GM23338 (cell line): ENCODE measurements at regions not wholly inside any gene's neighbourhood (a gene's known extent, or its start where the extent isn't known, plus 50 kb on each side); places are given as distances from the start of the nearest gene placed in this dataset.

Source experiments
- ATAC-seq: fragments of 200-7000 bp; cut with Tn5 transposase; 3 replicates; pipeline ENCODE4 v1.9.1; 2020
- DNase-seq: peaks from one replicate; pipeline ENCODE4 v3.0.0-alpha.2; 2015; ENCODE audit warnings: low spot score
- H2AFZ ChIP-seq: fragments of 200-600 bp; sonication (generic); 2 replicates; pipeline ENCODE4 v1.8.0; 2016; ENCODE audit warnings: antibody characterized with exemption, mild to moderate bottlenecking, moderate library complexity
- H3F3A ChIP-seq: fragments of 200-600 bp; sonication (generic); replicated peaks from 2 replicates; pipeline ENCODE4 v1.8.0; 2017; ENCODE audit warnings: antibody characterized with exemption, mixed run types, low read depth
- H3K27ac ChIP-seq: fragments of 200-600 bp; sonication (generic); 2 replicates; pipeline ENCODE4 v1.6.1; 2016; ENCODE audit warnings: low read depth
- H3K27me3 ChIP-seq: fragments of 200-600 bp; sonication (generic); 2 replicates; pipeline ENCODE4 v1.8.0; 2016; ENCODE audit warnings: mild to moderate bottlenecking, mixed run types, moderate library complexity; ENCODE audit not compliant: insufficient read depth
- H3K36me3 ChIP-seq: fragments of 200-600 bp; sonication (generic); 2 replicates; pipeline ENCODE4 v1.8.0; 2016; ENCODE audit warnings: mild to moderate bottlenecking; ENCODE audit not compliant: insufficient read depth
- H3K4me1 ChIP-seq: fragments of 200-600 bp; sonication (generic); 2 replicates; pipeline ENCODE4 v1.8.0; 2016; ENCODE audit warnings: mild to moderate bottlenecking, moderate library complexity; ENCODE audit not compliant: insufficient read depth
- H3K4me2 ChIP-seq: fragments of 200-600 bp; sonication (generic); 2 replicates; pipeline ENCODE4 v1.7.1; 2017; ENCODE audit warnings: mixed run types
- H3K4me3 ChIP-seq: fragments of 200-600 bp; sonication (generic); 2 replicates; pipeline ENCODE4 v1.6.1; 2016; ENCODE audit warnings: mixed run types
- H3K79me2 ChIP-seq: fragments of 200-600 bp; sonication (generic); replicated peaks from 2 replicates; pipeline ENCODE4 v1.8.0; 2017; ENCODE audit warnings: mild to moderate bottlenecking; ENCODE audit not compliant: insufficient read depth
- H3K9me2 ChIP-seq: fragments of 200-600 bp; sonication (generic); 2 replicates; pipeline ENCODE4 v1.8.0; 2017; ENCODE audit not compliant: insufficient read depth
- H4K20me1 ChIP-seq: fragments of 200-600 bp; sonication (generic); replicated peaks from 2 replicates; pipeline ENCODE4 v1.8.0; 2017; ENCODE audit warnings: mild to moderate bottlenecking; ENCODE audit not compliant: insufficient read depth
- H3K27ac Mint-ChIP-seq: 2 replicates; pipeline ENCODE4 v1.8.0; 2020; ENCODE audit warnings: inconsistent platforms, mild to moderate bottlenecking, moderate library complexity, mixed read lengths
- H3K27me3 Mint-ChIP-seq: 3 replicates; pipeline ENCODE4 v1.8.0; 2022; ENCODE audit warnings: low read depth, mild to moderate bottlenecking, moderate library complexity, mixed read lengths, inconsistent platforms; ENCODE audit not compliant: insufficient read depth, poor library complexity
- H3K36me3 Mint-ChIP-seq: 3 replicates; pipeline ENCODE4 v1.8.0; 2021; ENCODE audit warnings: low read depth, mild to moderate bottlenecking, inconsistent platforms, moderate library complexity, mixed read lengths
- H3K4me1 Mint-ChIP-seq: 3 replicates; pipeline ENCODE4 v1.8.0; 2020; ENCODE audit warnings: mild to moderate bottlenecking, inconsistent platforms, mixed read lengths
- H3K4me3 Mint-ChIP-seq: 3 replicates; pipeline ENCODE4 v1.8.0; 2021; ENCODE audit warnings: moderate library complexity, mild to moderate bottlenecking, inconsistent platforms, mixed read lengths
- H3K9me3 Mint-ChIP-seq: 3 replicates; pipeline ENCODE4 v1.8.0; 2020; ENCODE audit warnings: moderate library complexity, mild to moderate bottlenecking, inconsistent platforms, mixed read lengths
- CREB1 ChIP-seq: fragments of 250-450 bp; sonication (Bioruptor Pico); IDR thresholded peaks from 2 replicates; pipeline ENCODE4 v1.5.0; 2020; ENCODE audit warnings: low read depth, mild to moderate bottlenecking, moderate library complexity
- ETS1 ChIP-seq: IDR thresholded peaks from 2 replicates; pipeline ENCODE4 v1.6.1; 2016; ENCODE audit warnings: antibody characterized with exemption
- EZH2 ChIP-seq: fragments of 200-600 bp; sonication (generic); IDR thresholded peaks from one replicate; pipeline ENCODE4 v1.8.0; 2017; ENCODE audit warnings: antibody characterized with exemption, mild to moderate bottlenecking, low read depth; ENCODE audit not compliant: unreplicated experiment
- JUNB ChIP-seq: IDR thresholded peaks from one replicate; pipeline ENCODE4 v1.6.1; 2016; ENCODE audit warnings: antibody characterized with exemption; ENCODE audit not compliant: unreplicated experiment
- POLR2AphosphoS5 ChIP-seq: IDR thresholded peaks from 2 replicates; pipeline ENCODE4 v1.6.1; 2016; ENCODE audit warnings: antibody characterized with exemption, low read depth
- REST ChIP-seq: IDR thresholded peaks from one replicate; pipeline ENCODE4 v1.6.1; 2018; ENCODE audit warnings: antibody characterized with exemption; ENCODE audit not compliant: unreplicated experiment
- STAT1 ChIP-seq: IDR thresholded peaks from one replicate; pipeline ENCODE4 v1.6.1; 2016; ENCODE audit warnings: antibody characterized with exemption; ENCODE audit not compliant: unreplicated experiment
- ZNF114 ChIP-seq: fragments of 250-450 bp; sonication (Bioruptor Pico); IDR thresholded peaks from 2 replicates; pipeline ENCODE4 v1.5.0; 2020; ENCODE audit warnings: mild to moderate bottlenecking, moderate library complexity
- ZNF331 ChIP-seq: fragments of 250-450 bp; sonication (Bioruptor Pico); IDR thresholded peaks from 2 replicates; pipeline ENCODE4 v1.5.0; 2020; ENCODE audit warnings: low read depth, mild to moderate bottlenecking, moderate library complexity

GRCh38 chr1:199743227-199743626 lies 284.3 kb upstream of the NR5A2 start:
- H3K27ac Mint-ChIP-seq = no peak overlapping the region
- H3K9me2 ChIP-seq = no peaks in the 10 kb centered on the region; the same call in 1 of the 2 replicates
- no peaks in the 10 kb centered on the region for H3K27me3 ChIP-seq
- H2AFZ ChIP-seq = no peak overlapping the region
- H3K36me3 Mint-ChIP-seq = no peaks in the 10 kb centered on the region
- TF ChIP-seq REST (no peak), STAT1 (no peak), ZNF114 (no peak), ETS1 (no peak), EZH2 (no peak), JUNB (no peak)
- peaks cover 1% of the 10 kb centered on the region for H3K4me1 ChIP-seq
- no peak for ATAC-seq
- no peak overlapping the region for H3K4me3 Mint-ChIP-seq
- H3K4me1 Mint-ChIP-seq = peaks cover 11% of the 10 kb centered on the region; the same call in 2 of the 3 replicates
- no peaks in the 10 kb centered on the region for H3K9me3 Mint-ChIP-seq
- H4K20me1 ChIP-seq = no peaks in the 10 kb centered on the region
- no peaks in the 10 kb centered on the region for H3F3A ChIP-seq
- H3K36me3 ChIP-seq = no peaks in the 10 kb centered on the region
- H3K4me3 ChIP-seq = no peak overlapping the region
- no peaks in the 10 kb centered on the region for H3K79me2 ChIP-seq
- H3K27me3 Mint-ChIP-seq = peaks cover 7% of the 10 kb centered on the region
- H3K4me2 ChIP-seq = no peak overlapping the region
- no peak for DNase-seq
- H3K27ac ChIP-seq = no peak overlapping the region

- Histone ChIP-seq H3K4me3 (no peak overlapping the region), H3K4me2 (no peak overlapping the region), H4K20me1 (no peaks in the 10 kb centered on the region), H3K4me1 (peaks cover 6% of the 10 kb centered on the region), H3K9me2 (no peaks in the 10 kb centered on the region), H3K27me3 (no peaks in the 10 kb centered on the region), H3K36me3 (no peaks in the 10 kb centered on the region), H3K27ac (no peak overlapping the region), H3F3A (no peaks in the 10 kb centered on the region), H2AFZ (no peak overlapping the region), H3K79me2 (no peaks in the 10 kb centered on the region)
- Mint-ChIP-seq H3K4me1 (peaks cover 16% of the 10 kb centered on the region; the same call in 2 of the 3 replicates), H3K27ac (no peak overlapping the region), H3K4me3 (no peak overlapping the region), H3K9me3 (no peaks in the 10 kb centered on the region), H3K36me3 (no peaks in the 10 kb centered on the region), H3K27me3 (peaks cover 16% of the 10 kb centered on the region)
- ATAC-seq (no peak), DNase-seq (no peak)
- TF ChIP-seq ZNF331 (no peak), POLR2AphosphoS5 (no peak), CREB1 (no peak), EZH2 (no peak), ETS1 (no peak), REST (no peak)
Observed at GRCh38 chr1:199746666-199747384, 280.7 kb upstream of the NR5A2 start.
